ENCODE measurements at regions not wholly inside any gene's neighbourhood (a gene's known extent, or its start where the extent isn't known, plus 50 kb on each side); places are given as distances from the start of the nearest gene placed in this dataset.
"Not testable (repeated sequence)": the region's sequence is repeated elsewhere in the genome, so short reads cannot be mapped to it uniquely, and the experiment has no call there.

DNA sequence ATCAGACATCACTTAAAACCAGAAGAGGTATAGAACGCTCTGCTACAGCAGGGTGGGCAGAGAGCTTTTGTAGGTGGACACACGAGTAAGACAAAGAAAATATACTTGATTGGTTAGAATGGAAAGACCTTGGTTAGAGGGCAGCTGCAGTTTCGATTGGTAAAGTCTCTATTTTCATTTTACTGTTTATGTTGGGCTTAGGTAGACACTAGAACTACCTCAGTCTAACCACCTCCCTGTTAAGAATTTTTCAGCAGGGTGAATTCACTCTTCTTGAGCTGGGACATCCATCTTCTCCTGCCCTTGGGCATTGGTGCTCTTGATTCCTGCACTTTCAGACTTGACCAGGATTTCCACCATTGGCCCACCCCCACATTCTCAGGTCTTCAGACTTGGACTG, 116.3 kb downstream of the BASP1 start:
- no peak for TF ChIP-seq EP300 (IDR thresholded peaks at IDR 0.05)
- TF ChIP-seq, protein P1, sequence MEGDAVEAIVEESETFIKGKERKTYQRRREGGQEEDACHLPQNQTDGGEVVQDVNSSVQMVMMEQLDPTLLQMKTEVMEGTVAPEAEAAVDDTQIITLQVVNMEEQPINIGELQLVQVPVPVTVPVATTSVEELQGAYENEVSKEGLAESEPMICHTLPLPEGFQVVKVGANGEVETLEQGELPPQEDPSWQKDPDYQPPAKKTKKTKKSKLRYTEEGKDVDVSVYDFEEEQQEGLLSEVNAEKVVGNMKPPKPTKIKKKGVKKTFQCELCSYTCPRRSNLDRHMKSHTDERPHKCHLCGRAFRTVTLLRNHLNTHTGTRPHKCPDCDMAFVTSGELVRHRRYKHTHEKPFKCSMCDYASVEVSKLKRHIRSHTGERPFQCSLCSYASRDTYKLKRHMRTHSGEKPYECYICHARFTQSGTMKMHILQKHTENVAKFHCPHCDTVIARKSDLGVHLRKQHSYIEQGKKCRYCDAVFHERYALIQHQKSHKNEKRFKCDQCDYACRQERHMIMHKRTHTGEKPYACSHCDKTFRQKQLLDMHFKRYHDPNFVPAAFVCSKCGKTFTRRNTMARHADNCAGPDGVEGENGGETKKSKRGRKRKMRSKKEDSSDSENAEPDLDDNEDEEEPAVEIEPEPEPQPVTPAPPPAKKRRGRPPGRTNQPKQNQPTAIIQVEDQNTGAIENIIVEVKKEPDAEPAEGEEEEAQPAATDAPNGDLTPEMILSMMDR (IDR thresholded peaks at IDR 0.05), result no peak
- TF ChIP-seq POLR2AphosphoS5 (IDR thresholded peaks at IDR 0.05), result no peak
- TF ChIP-seq POLR2A (IDR thresholded peaks at IDR 0.05), result no peak
- ATAC-seq, result no peak
- Histone ChIP-seq H3K27me3 (no peaks in the 10 kb centered on the region), H3K9me3 (no peaks in the 10 kb centered on the region), H3K4me3 (no peak overlapping the region), H3K36me3 (no peaks in the 10 kb centered on the region), H3K27ac (no peak overlapping the region), H3K4me1 (no peaks in the 10 kb centered on the region)
- WGBS, 2 donors (ENCODE audit: low coverage in 1 of 2), result 83% methylated on average over 3 of the region's 3 CpGs

DNA sequence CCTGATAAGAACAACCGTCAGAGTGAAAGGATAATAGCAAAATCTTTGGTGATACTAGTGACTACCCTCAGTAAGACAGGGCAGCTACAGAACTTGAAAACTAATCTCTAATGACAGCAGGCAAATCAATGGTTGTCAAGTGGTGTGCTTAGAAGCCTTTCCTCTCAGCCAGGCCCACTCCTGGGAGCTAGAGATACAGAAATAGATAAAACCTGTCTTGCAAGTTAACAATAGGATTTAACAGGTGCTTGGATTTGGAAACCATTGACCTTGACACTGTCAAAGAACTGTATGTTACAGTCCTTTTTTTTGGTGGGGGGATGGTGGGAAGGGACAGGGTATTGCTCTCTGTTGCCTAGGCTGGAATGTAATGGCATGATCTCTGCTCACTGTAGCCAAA, 118.6 kb downstream of the BASP1 start:
- no peak for ATAC-seq
- H3K27ac ChIP-seq, result no peak overlapping the region
- H3K27me3 ChIP-seq, result no peaks in the 10 kb centered on the region
- no peaks in the 10 kb centered on the region for H3K9me3 ChIP-seq
- H3K4me1 ChIP-seq, result no peaks in the 10 kb centered on the region
- H3K4me3 ChIP-seq, result no peak overlapping the region
- H3K36me3 ChIP-seq, result no peaks in the 10 kb centered on the region
- TF ChIP-seq EP300 (IDR thresholded peaks at IDR 0.05) (no peak), POLR2AphosphoS5 (IDR thresholded peaks at IDR 0.05) (no peak), POLR2A (IDR thresholded peaks at IDR 0.05) (no peak)
- TF ChIP-seq, protein P1 (IDR thresholded peaks at IDR 0.05), result no peak
- WGBS, 2 donors (ENCODE audit: low coverage in 1 of 2), result 53 to 88% methylated on average over 1 of the region's 1 CpG

DNA sequence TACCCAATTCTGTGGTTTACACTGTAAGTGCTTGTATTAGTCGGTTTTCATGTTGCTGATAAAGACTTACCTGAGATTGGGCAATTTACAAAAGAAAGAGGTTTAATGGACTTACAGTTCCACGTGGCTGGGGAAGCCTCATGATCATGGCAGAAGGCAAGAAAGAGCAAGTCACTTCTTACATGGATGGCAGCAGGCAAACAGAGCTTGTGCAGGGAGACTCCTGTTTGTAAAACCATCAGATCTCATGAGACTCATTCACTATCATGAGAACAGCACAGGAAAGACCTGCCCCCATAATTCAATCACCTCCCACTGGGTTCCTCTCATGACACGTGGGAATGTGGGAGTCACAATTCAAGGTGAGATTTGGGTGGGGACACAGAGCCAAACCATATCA, 119.3 kb downstream of the BASP1 start:
- not testable (repeated sequence) for H3K27ac ChIP-seq, H3K27me3 ChIP-seq, H3K9me3 ChIP-seq, H3K36me3 ChIP-seq, H3K4me3 ChIP-seq, H3K4me1 ChIP-seq, ATAC-seq
- WGBS, 2 donors (ENCODE audit: low coverage in 1 of 2), result 60 to 88% methylated on average over 2 to 3 of the region's 3 CpGs

DNA sequence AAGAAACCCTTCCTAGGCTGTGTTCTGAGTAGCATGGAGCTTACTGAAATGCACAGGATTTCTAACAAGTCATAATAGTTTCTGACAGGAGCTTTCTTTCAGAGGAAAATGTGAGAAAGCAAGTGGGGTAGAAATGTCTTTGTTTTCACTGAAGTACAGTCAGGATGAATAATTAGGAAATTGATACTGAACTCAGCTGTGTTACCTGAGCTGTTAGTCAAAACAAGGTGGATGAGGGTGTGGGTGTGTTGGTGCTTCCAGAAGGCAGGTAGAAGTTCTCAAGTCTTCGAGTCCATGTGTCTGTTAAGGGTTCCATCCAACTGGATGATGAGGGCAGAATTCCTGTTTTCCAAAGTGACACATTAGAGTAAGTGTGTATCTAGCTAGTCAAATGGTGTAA, 122.4 kb downstream of the BASP1 start:
- ATAC-seq, result no peak
- no peaks in the 10 kb centered on the region for H3K9me3 ChIP-seq
- WGBS, 2 donors (ENCODE audit: low coverage in 1 of 2), result 61 to 80% methylated on average over 1 of the region's 1 CpG
- no peak overlapping the region for H3K4me3 ChIP-seq
- no peak overlapping the region for H3K27ac ChIP-seq
- no peak for TF ChIP-seq POLR2AphosphoS5 (IDR thresholded peaks at IDR 0.05)
- no peaks in the 10 kb centered on the region for H3K36me3 ChIP-seq
- H3K27me3 ChIP-seq, result no peaks in the 10 kb centered on the region
- H3K4me1 ChIP-seq, result no peaks in the 10 kb centered on the region

DNA sequence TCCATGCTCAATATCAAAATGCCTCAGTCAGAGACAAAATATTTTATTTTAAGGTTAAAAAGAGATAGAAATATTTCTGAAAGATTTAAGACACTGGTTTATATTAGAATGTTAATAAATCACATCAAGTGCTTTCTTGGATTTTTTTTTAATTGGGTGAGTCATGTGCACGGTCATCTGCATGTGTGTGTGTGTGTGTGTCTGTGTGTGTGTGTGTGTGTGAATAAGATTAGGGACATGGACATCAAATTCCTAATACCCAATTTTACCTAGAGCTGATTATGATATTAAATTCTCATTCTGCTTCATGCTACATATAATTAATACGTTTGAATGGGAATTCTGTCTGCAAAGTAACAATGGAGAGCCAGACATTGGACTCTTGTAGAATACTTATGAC, 122.9 kb downstream of the BASP1 start:
- Histone ChIP-seq H3K27me3 (no peaks in the 10 kb centered on the region), H3K4me3 (no peak overlapping the region), H3K4me1 (no peaks in the 10 kb centered on the region), H3K27ac (no peak overlapping the region), H3K9me3 (no peaks in the 10 kb centered on the region), H3K36me3 (no peaks in the 10 kb centered on the region)
- WGBS, 2 donors (ENCODE audit: low coverage in 1 of 2), result 19 to 28% methylated on average over 2 of the region's 2 CpGs
- ATAC-seq, result no peak
- TF ChIP-seq POLR2AphosphoS5 (IDR thresholded peaks at IDR 0.05), result no peak
- TF ChIP-seq EP300 (IDR thresholded peaks at IDR 0.05), result no peak
- TF ChIP-seq POLR2A (IDR thresholded peaks at IDR 0.05), result no peak
- TF ChIP-seq, protein P1 (IDR thresholded peaks at IDR 0.05), result no peak

DNA sequence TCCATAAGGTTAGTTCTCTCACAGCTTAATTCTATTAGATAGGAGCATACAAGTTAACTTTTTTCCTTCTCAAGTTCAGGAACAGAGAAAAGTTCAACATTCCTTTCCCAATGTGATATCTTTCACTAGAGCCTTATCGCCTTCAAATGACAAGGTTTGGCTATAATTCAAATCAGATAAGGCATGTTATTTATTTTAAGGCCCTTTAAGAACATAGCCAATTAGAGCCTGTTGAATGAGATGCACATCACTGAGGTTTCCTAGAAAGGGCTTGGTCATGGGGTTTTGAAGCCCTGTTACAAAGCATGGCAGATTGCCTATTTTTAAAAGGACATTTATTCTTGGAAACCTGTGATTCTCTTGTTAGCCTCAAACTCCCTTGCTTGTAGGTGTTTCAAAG, 123.4 kb downstream of the BASP1 start:
- no peak overlapping the region for H3K27ac ChIP-seq
- ATAC-seq, result no peak
- no peaks in the 10 kb centered on the region for H3K9me3 ChIP-seq
- H3K36me3 ChIP-seq, result no peaks in the 10 kb centered on the region
- no peak for TF ChIP-seq POLR2A (IDR thresholded peaks at IDR 0.05)
- TF ChIP-seq, protein P1 (IDR thresholded peaks at IDR 0.05), result no peak
- TF ChIP-seq POLR2AphosphoS5 (IDR thresholded peaks at IDR 0.05), result no peak
- no peak for TF ChIP-seq EP300 (IDR thresholded peaks at IDR 0.05)
- no peaks in the 10 kb centered on the region for H3K4me1 ChIP-seq
- H3K4me3 ChIP-seq, result no peak overlapping the region
- no peaks in the 10 kb centered on the region for H3K27me3 ChIP-seq
- 23 to 42% methylated on average over 1 of the region's 1 CpG for WGBS, 2 donors (ENCODE audit: low coverage in 1 of 2)
